Peyer's patch (tissue), 4 donors: ENCODE measurements at regions not wholly inside any gene's neighbourhood (a gene's known extent, or its start where the extent isn't known, plus 50 kb on each side); places are given as distances from the start of the nearest gene placed in this dataset.

Source experiments
- DNase-seq, 3 donors: peaks; one replicate each; pipeline ENCODE4 v3.0.0-alpha.2; 2017 to 2019
- H3K27ac ChIP-seq, 4 donors: fragments of 200-600 bp; sonication (generic); one replicate each; pipeline ENCODE4 v1.5.1; 2016 to 2019
- H3K27me3 ChIP-seq, 2 donors: fragments of 200-600 bp; sonication (generic); one replicate each; pipeline ENCODE4 v1.5.1; 2019
- H3K36me3 ChIP-seq, 3 donors: fragments of 200-600 bp; sonication (generic); one replicate each; pipeline ENCODE4 v1.5.1; 2016 to 2019
- H3K4me1 ChIP-seq, 4 donors: fragments of 200-600 bp; sonication (generic); one replicate each; pipeline ENCODE4 v1.5.1; 2016 to 2019
- H3K4me3 ChIP-seq, 4 donors: fragments of 200-600 bp; sonication (generic); 1 replicate in 3 of 4; 2 replicates in 1 of 4; pipeline ENCODE4 v1.5.1; 2016 to 2019; ENCODE audit warnings: mild to moderate bottlenecking in 1 of 4
- H3K9me3 ChIP-seq, 4 donors: fragments of 200-600 bp; sonication (generic); one replicate each; pipeline ENCODE4 v1.5.1; 2016 to 2019; ENCODE audit warnings: mild to moderate bottlenecking in 1 of 4
- CTCF ChIP-seq, 6 experiments: fragments of 450-650 bp in 4 of 6; fragments of 200-600 bp in 2 of 6; sonication (generic) in 1 of 6; IDR thresholded peaks; one replicate each; pipeline ENCODE4 v1.5.1; 2017 to 2019; ENCODE audit warnings: antibody characterized with exemption in 6 of 6, mild to moderate bottlenecking in 3 of 6, moderate library complexity in 1 of 6
- POLR2A ChIP-seq, 2 donors: fragments of 450-650 bp; IDR thresholded peaks; one replicate each; pipeline ENCODE4 v1.5.1; 2017; ENCODE audit warnings: antibody characterized with exemption in 2 of 2, mild to moderate bottlenecking in 2 of 2, moderate library complexity in 2 of 2

- DNase-seq, result no peak
- Histone ChIP-seq H3K4me3 (no peak overlapping the region), H3K36me3 (no peaks in the 10 kb centered on the region), H3K27me3 (no peaks in the 10 kb centered on the region), H3K27ac (no peak overlapping the region), H3K9me3 (no peaks in the 10 kb centered on the region), H3K4me1 (no peaks in the 10 kb centered on the region)
- no peak for TF ChIP-seq POLR2A (IDR thresholded peaks at IDR 0.05)
- no peak for TF ChIP-seq CTCF (IDR thresholded peaks at IDR 0.05)
Measured at GRCh38 chr12:118874698-118875548, 106.4 kb upstream of the SRRM4 start.

- no peaks in the 10 kb centered on the region for H3K4me1 ChIP-seq
- DNase-seq, result no peak
- H3K4me3 ChIP-seq, result no peak overlapping the region
- H3K36me3 ChIP-seq, result no peaks in the 10 kb centered on the region
- no peaks in the 10 kb centered on the region for H3K27me3 ChIP-seq
- no peak overlapping the region for H3K27ac ChIP-seq
- no peaks in the 10 kb centered on the region for H3K9me3 ChIP-seq
- no peak for TF ChIP-seq CTCF (IDR thresholded peaks at IDR 0.05)
- TF ChIP-seq POLR2A (IDR thresholded peaks at IDR 0.05), result no peak
Measured at GRCh38 chr12:118880720-118881493, 100.4 kb upstream of the SRRM4 start.

- no peaks in the 10 kb centered on the region for H3K27me3 ChIP-seq
- TF ChIP-seq CTCF (IDR thresholded peaks at IDR 0.05) (no peak), POLR2A (IDR thresholded peaks at IDR 0.05) (no peak)
- no peak overlapping the region for H3K4me3 ChIP-seq
- no peaks in the 10 kb centered on the region for H3K36me3 ChIP-seq
- DNase-seq, result no peak
- H3K27ac ChIP-seq, result no peak overlapping the region
- H3K4me1 ChIP-seq, result no peaks in the 10 kb centered on the region
- no peaks in the 10 kb centered on the region for H3K9me3 ChIP-seq
Measured at GRCh38 chr12:118884226-118884625, 97.1 kb upstream of the SRRM4 start.

GRCh38 chr12:118900993-118901392 lies 80.3 kb upstream of the SRRM4 start:
- TF ChIP-seq POLR2A (IDR thresholded peaks at IDR 0.05), result no peak
- no peak for TF ChIP-seq CTCF (IDR thresholded peaks at IDR 0.05)
- Histone ChIP-seq H3K27ac (no peak overlapping the region), H3K36me3 (no peaks in the 10 kb centered on the region), H3K27me3 (no peaks in the 10 kb centered on the region), H3K4me1 (no peaks in the 10 kb centered on the region), H3K4me3 (no peak overlapping the region), H3K9me3 (no peaks in the 10 kb centered on the region)
- no peak for DNase-seq

GRCh38 chr12:118908811-118909210 lies 72.5 kb upstream of the SRRM4 start:
- no peak for TF ChIP-seq CTCF (IDR thresholded peaks at IDR 0.05)
- TF ChIP-seq POLR2A (IDR thresholded peaks at IDR 0.05), result no peak
- no peak for DNase-seq

More at GRCh38 chr12:118908811-118909210, 72.5 kb upstream of the SRRM4 start:
- H3K36me3 ChIP-seq, result no peaks in the 10 kb centered on the region
- H3K4me1 ChIP-seq, result no peaks in the 10 kb centered on the region
- no peaks in the 10 kb centered on the region for H3K9me3 ChIP-seq
- H3K4me3 ChIP-seq, result no peak overlapping the region
- no peaks in the 10 kb centered on the region for H3K27me3 ChIP-seq
- no peak overlapping the region for H3K27ac ChIP-seq
